NT2/D1 (cell line): ENCODE measurements at regions not wholly inside any gene's neighbourhood (a gene's known extent, or its start where the extent isn't known, plus 50 kb on each side); places are given as distances from the start of the nearest gene placed in this dataset.

Source experiments
- YY1 ChIP-seq: IDR thresholded peaks from 2 replicates; pipeline ENCODE4 v1.6.1; 2011; ENCODE audit not compliant: insufficient read length, insufficient read depth
- ZNF274 ChIP-seq: IDR thresholded peaks from 2 replicates; pipeline ENCODE4 v1.6.1; 2011; ENCODE audit warnings: mild to moderate bottlenecking, low read depth, low read length

- no peak for TF ChIP-seq ZNF274
- no peak for TF ChIP-seq YY1
These were observed 221.8 kb upstream of the RTL1 start for GRCh38 chr14:101125313-101125712.
